ENCODE measurements at regions not wholly inside any gene's neighbourhood (a gene's known extent, or its start where the extent isn't known, plus 50 kb on each side); places are given as distances from the start of the nearest gene placed in this dataset.
"Not testable (repeated sequence)": the region's sequence is repeated elsewhere in the genome, so short reads cannot be mapped to it uniquely, and the experiment has no call there.

GRCh38 chr1:147384804-147385203 is 142.3 kb downstream of the CHD1L start:
- Histone ChIP-seq H3K9me3 (no peaks in the 10 kb centered on the region), H3K4me3 (no peak overlapping the region), H3K27me3 (no peaks in the 10 kb centered on the region), H3K27ac (no peak overlapping the region), H3K4me1 (no peaks in the 10 kb centered on the region), H3K36me3 (no peaks in the 10 kb centered on the region)
- TF ChIP-seq CTCF (IDR thresholded peaks at IDR 0.05) = no peak
- no peak for TF ChIP-seq EP300 (IDR thresholded peaks at IDR 0.05)
- TF ChIP-seq POLR2AphosphoS5 (IDR thresholded peaks at IDR 0.05) = no peak
- TF ChIP-seq POLR2A (IDR thresholded peaks at IDR 0.05) = no peak
- DNase-seq (ENCODE audit: low spot score in 2 of 2) = no peak
- WGBS = 51% methylated on average over 2 of the region's 2 CpGs

- Histone ChIP-seq H3K36me3 (no peaks in the 10 kb centered on the region), H3K27me3 (no peaks in the 10 kb centered on the region), H3K4me1 (no peaks in the 10 kb centered on the region), H3K4me3 (no peak overlapping the region), H3K27ac (no peak overlapping the region), H3K9me3 (no peaks in the 10 kb centered on the region)
- no peak for DNase-seq (ENCODE audit: low spot score in 2 of 2)
- no CpG with 5 or more reads among the region's 4 CpGs for WGBS
- TF ChIP-seq POLR2AphosphoS5 (IDR thresholded peaks at IDR 0.05) (no peak), POLR2A (IDR thresholded peaks at IDR 0.05) (no peak), EP300 (IDR thresholded peaks at IDR 0.05) (no peak), CTCF (IDR thresholded peaks at IDR 0.05) (no peak)
These were observed 146.5 kb downstream of the CHD1L start for GRCh38 chr1:147388969-147389368.

- Histone ChIP-seq H3K4me1 (no peaks in the 10 kb centered on the region), H3K27ac (no peak overlapping the region), H3K4me3 (no peak overlapping the region), H3K9me3 (no peaks in the 10 kb centered on the region), H3K36me3 (no peaks in the 10 kb centered on the region), H3K27me3 (no peaks in the 10 kb centered on the region)
- TF ChIP-seq CTCF (IDR thresholded peaks at IDR 0.05) (peak; percentile 19 to 68), EP300 (IDR thresholded peaks at IDR 0.05) (no peak)
- no peak for DNase-seq (ENCODE audit: low spot score in 2 of 2)
- WGBS = 0% methylated on average over 1 of the region's 8 CpGs
These were observed 147.2 kb downstream of the CHD1L start for GRCh38 chr1:147389532-147390184.

GRCh38 chr1:147390185-147390542 is 147.7 kb downstream of the CHD1L start:
- no peaks in the 10 kb centered on the region for H3K27me3 ChIP-seq
- no peaks in the 10 kb centered on the region for H3K4me1 ChIP-seq
- DNase-seq (ENCODE audit: low spot score in 2 of 2) = no peak
- no peak overlapping the region for H3K27ac ChIP-seq
- H3K9me3 ChIP-seq = no peaks in the 10 kb centered on the region
- WGBS = 28% methylated on average over 3 of the region's 3 CpGs
- TF ChIP-seq POLR2A (IDR thresholded peaks at IDR 0.05) = no peak
- no peak for TF ChIP-seq EP300 (IDR thresholded peaks at IDR 0.05)
- TF ChIP-seq POLR2AphosphoS5 (IDR thresholded peaks at IDR 0.05) = no peak
- TF ChIP-seq CTCF (IDR thresholded peaks at IDR 0.05) = no peak
- H3K4me3 ChIP-seq = no peak overlapping the region
- no peaks in the 10 kb centered on the region for H3K36me3 ChIP-seq

- H3K4me1 ChIP-seq = no peaks in the 10 kb centered on the region
- no peak overlapping the region for H3K27ac ChIP-seq
- H3K36me3 ChIP-seq = no peaks in the 10 kb centered on the region
- 77% methylated on average over 8 of the region's 8 CpGs for WGBS
- TF ChIP-seq POLR2A (IDR thresholded peaks at IDR 0.05) (no peak), POLR2AphosphoS5 (IDR thresholded peaks at IDR 0.05) (no peak), EP300 (IDR thresholded peaks at IDR 0.05) (no peak), CTCF (IDR thresholded peaks at IDR 0.05) (no peak)
- no peaks in the 10 kb centered on the region for H3K9me3 ChIP-seq
- H3K27me3 ChIP-seq = no peaks in the 10 kb centered on the region
- DNase-seq (ENCODE audit: low spot score in 2 of 2) = no peak
- no peak overlapping the region for H3K4me3 ChIP-seq
These were observed 148.6 kb downstream of the CHD1L start for GRCh38 chr1:147391114-147391513.

GRCh38 chr1:147402326-147403045 is 138.8 kb upstream of the BCL9 start:
- not testable (repeated sequence) for H3K4me3 ChIP-seq; H3K4me1 ChIP-seq; H3K27me3 ChIP-seq; H3K9me3 ChIP-seq; H3K36me3 ChIP-seq; DNase-seq (ENCODE audit: low spot score in 2 of 2); H3K27ac ChIP-seq
- WGBS = 87% methylated on average over 20 of the region's 21 CpGs

GRCh38 chr1:147404344-147404743 is 137.0 kb upstream of the BCL9 start:
- not testable (repeated sequence) for H3K27me3 ChIP-seq; H3K4me3 ChIP-seq; H3K9me3 ChIP-seq; DNase-seq (ENCODE audit: low spot score in 2 of 2); H3K4me1 ChIP-seq; H3K36me3 ChIP-seq; H3K27ac ChIP-seq
- 84% methylated on average over 3 of the region's 3 CpGs for WGBS

All from suprapubic skin (tissue), 4 donors.